ENCODE measurements at regions not wholly inside any gene's neighbourhood (a gene's known extent, or its start where the extent isn't known, plus 50 kb on each side); places are given as distances from the start of the nearest gene placed in this dataset.

DNA sequence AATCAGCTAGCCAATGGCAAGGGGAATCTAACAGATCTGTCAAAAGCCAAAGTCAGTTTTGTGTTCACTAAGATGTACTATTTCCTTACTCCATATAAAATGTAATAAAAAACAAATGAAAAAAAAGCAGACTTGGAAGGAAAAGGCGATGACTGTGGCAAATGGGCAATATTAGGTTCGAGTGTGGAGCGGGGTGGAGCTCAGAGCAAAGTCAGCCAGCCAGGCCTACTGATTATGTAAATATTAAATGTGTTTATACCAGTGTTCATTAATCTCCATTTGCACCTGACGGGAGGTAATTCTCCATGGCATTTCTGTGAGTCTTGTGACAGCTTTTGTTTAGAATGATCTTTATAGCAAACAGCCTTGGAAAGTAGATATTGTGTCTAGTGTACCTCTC lies 96.2 kb upstream of the KCNMB2 start:
- Mint-ChIP-seq H3K9me3 (no peaks in the 10 kb centered on the region), H3K27me3 (peaks cover 4% of the 10 kb centered on the region), H3K4me1 (ENCODE audit: low read depth) (no peaks in the 10 kb centered on the region), H3K27ac (no peak overlapping the region), H3K4me3 (no peak overlapping the region), H3K36me3 (ENCODE audit: low read depth) (no peaks in the 10 kb centered on the region)
- H3K4me3 ChIP-seq (ENCODE audit: low read length): no peak overlapping the region
- H3K27ac ChIP-seq (ENCODE audit: low read depth in 1 of 2, low read length in 2 of 2): no peak overlapping the region
- no peaks in the 10 kb centered on the region for H3K36me3 ChIP-seq (ENCODE audit: insufficient read depth, low read length)
- TF ChIP-seq, protein P1, sequence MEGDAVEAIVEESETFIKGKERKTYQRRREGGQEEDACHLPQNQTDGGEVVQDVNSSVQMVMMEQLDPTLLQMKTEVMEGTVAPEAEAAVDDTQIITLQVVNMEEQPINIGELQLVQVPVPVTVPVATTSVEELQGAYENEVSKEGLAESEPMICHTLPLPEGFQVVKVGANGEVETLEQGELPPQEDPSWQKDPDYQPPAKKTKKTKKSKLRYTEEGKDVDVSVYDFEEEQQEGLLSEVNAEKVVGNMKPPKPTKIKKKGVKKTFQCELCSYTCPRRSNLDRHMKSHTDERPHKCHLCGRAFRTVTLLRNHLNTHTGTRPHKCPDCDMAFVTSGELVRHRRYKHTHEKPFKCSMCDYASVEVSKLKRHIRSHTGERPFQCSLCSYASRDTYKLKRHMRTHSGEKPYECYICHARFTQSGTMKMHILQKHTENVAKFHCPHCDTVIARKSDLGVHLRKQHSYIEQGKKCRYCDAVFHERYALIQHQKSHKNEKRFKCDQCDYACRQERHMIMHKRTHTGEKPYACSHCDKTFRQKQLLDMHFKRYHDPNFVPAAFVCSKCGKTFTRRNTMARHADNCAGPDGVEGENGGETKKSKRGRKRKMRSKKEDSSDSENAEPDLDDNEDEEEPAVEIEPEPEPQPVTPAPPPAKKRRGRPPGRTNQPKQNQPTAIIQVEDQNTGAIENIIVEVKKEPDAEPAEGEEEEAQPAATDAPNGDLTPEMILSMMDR (IDR thresholded peaks at IDR 0.05): no peak
- no peaks in the 10 kb centered on the region for H3K4me1 ChIP-seq (ENCODE audit: insufficient read depth, low read length)
- CTCF ChIA-PET: no interaction called here
- ATAC-seq (ENCODE audit: poor library complexity) (no peak), DNase-seq (no peak)
- intact Hi-C loops (cut with DNase I, micrococcal nuclease): no loop called here
- H3K27me3 ChIP-seq (ENCODE audit: control insufficient read depth in 1 of 2, insufficient read depth in 2 of 2, low read length in 2 of 2): no peaks in the 10 kb centered on the region
- no peaks in the 10 kb centered on the region for H3K9me3 ChIP-seq (ENCODE audit: control insufficient read depth in 1 of 2, insufficient read depth in 1 of 2, low read length in 2 of 2)
- POLR2A ChIA-PET: no interaction called here

GRCh38 chr3:178443634-178444033 lies 92.6 kb upstream of the KCNMB2 start:
- Mint-ChIP-seq H3K4me1 (ENCODE audit: low read depth) (no peaks in the 10 kb centered on the region), H3K27me3 (peaks cover 4% of the 10 kb centered on the region), H3K4me3 (no peak overlapping the region), H3K36me3 (ENCODE audit: low read depth) (no peaks in the 10 kb centered on the region), H3K9me3 (no peaks in the 10 kb centered on the region), H3K27ac (no peak overlapping the region)
- H3K36me3 ChIP-seq (ENCODE audit: insufficient read depth, low read length): no peaks in the 10 kb centered on the region
- TF ChIP-seq, protein P1 (IDR thresholded peaks at IDR 0.05): no peak
- H3K4me1 ChIP-seq (ENCODE audit: insufficient read depth, low read length): no peaks in the 10 kb centered on the region
- DNase-seq (no peak), ATAC-seq (ENCODE audit: poor library complexity) (no peak)
- ChIA-PET CTCF (interaction anchor here (1.3 kb wide), 1 partner anchor 9 kb away, joined by 3 read pairs; no protein-coding TSS in a partner anchor), POLR2A (no interaction called here)
- H3K27me3 ChIP-seq (ENCODE audit: control insufficient read depth in 1 of 2, insufficient read depth in 2 of 2, low read length in 2 of 2): no peaks in the 10 kb centered on the region
- H3K27ac ChIP-seq (ENCODE audit: low read depth in 1 of 2, low read length in 2 of 2): no peak overlapping the region
- no peak overlapping the region for H3K4me3 ChIP-seq (ENCODE audit: low read length)
- no peaks in the 10 kb centered on the region for H3K9me3 ChIP-seq (ENCODE audit: control insufficient read depth in 1 of 2, insufficient read depth in 1 of 2, low read length in 2 of 2)
- intact Hi-C loops (cut with DNase I, micrococcal nuclease): no loop called here

GRCh38 chr3:178445139-178445538 lies 91.1 kb upstream of the KCNMB2 start:
- H3K27me3 Mint-ChIP-seq: peaks cover 11% of the 10 kb centered on the region

More at GRCh38 chr3:178445139-178445538, 91.1 kb upstream of the KCNMB2 start:
- H3K4me3 Mint-ChIP-seq: no peak overlapping the region
- H3K9me3 Mint-ChIP-seq: no peaks in the 10 kb centered on the region
- DNase-seq (no peak), ATAC-seq (ENCODE audit: poor library complexity) (no peak)
- intact Hi-C loops (cut with DNase I, micrococcal nuclease): no loop called here
- ChIA-PET CTCF (no interaction called here), POLR2A (no interaction called here)
- H3K36me3 Mint-ChIP-seq (ENCODE audit: low read depth): no peaks in the 10 kb centered on the region
- no peaks in the 10 kb centered on the region for H3K9me3 ChIP-seq (ENCODE audit: control insufficient read depth in 1 of 2, insufficient read depth in 1 of 2, low read length in 2 of 2)
- H3K4me1 ChIP-seq (ENCODE audit: insufficient read depth, low read length): no peaks in the 10 kb centered on the region
- no peak overlapping the region for H3K27ac Mint-ChIP-seq
- no peak overlapping the region for H3K27ac ChIP-seq (ENCODE audit: low read depth in 1 of 2, low read length in 2 of 2)
- H3K27me3 ChIP-seq (ENCODE audit: control insufficient read depth in 1 of 2, insufficient read depth in 2 of 2, low read length in 2 of 2): no peaks in the 10 kb centered on the region
- H3K36me3 ChIP-seq (ENCODE audit: insufficient read depth, low read length): no peaks in the 10 kb centered on the region
- no peaks in the 10 kb centered on the region for H3K4me1 Mint-ChIP-seq (ENCODE audit: low read depth)
- TF ChIP-seq, protein P1 (IDR thresholded peaks at IDR 0.05): no peak
- H3K4me3 ChIP-seq (ENCODE audit: low read length): no peak overlapping the region
